ENCODE measurements at regions not wholly inside any gene's neighbourhood (a gene's known extent, or its start where the extent isn't known, plus 50 kb on each side); places are given as distances from the start of the nearest gene placed in this dataset.

GRCh38 chr15:69546182-69546581, 93.6 kb downstream of the RPLP1 start:
- H3K4me2 ChIP-seq (ENCODE audit: low read depth, low read length, poor library complexity, severe bottlenecking), result no peak overlapping the region
- no peak overlapping the region for H3K9ac ChIP-seq (ENCODE audit: low read depth, low read length, poor library complexity, severe bottlenecking)
- no peak overlapping the region for H2AFZ ChIP-seq (ENCODE audit: low read length)
- TF ChIP-seq, protein P1, sequence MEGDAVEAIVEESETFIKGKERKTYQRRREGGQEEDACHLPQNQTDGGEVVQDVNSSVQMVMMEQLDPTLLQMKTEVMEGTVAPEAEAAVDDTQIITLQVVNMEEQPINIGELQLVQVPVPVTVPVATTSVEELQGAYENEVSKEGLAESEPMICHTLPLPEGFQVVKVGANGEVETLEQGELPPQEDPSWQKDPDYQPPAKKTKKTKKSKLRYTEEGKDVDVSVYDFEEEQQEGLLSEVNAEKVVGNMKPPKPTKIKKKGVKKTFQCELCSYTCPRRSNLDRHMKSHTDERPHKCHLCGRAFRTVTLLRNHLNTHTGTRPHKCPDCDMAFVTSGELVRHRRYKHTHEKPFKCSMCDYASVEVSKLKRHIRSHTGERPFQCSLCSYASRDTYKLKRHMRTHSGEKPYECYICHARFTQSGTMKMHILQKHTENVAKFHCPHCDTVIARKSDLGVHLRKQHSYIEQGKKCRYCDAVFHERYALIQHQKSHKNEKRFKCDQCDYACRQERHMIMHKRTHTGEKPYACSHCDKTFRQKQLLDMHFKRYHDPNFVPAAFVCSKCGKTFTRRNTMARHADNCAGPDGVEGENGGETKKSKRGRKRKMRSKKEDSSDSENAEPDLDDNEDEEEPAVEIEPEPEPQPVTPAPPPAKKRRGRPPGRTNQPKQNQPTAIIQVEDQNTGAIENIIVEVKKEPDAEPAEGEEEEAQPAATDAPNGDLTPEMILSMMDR (conservative IDR thresholded peaks at IDR 0.05; ENCODE audit: low read length), result no peak
- TF ChIP-seq EZH2phosphoT487 (IDR thresholded peaks at IDR 0.05; ENCODE audit: borderline replicate concordance), result no peak
- no peaks in the 10 kb centered on the region for H3K4me1 ChIP-seq (ENCODE audit: insufficient read depth, low read length, poor library complexity, severe bottlenecking)
- H3K79me2 ChIP-seq (ENCODE audit: insufficient read depth, low read length), result no peaks in the 10 kb centered on the region
- no peak overlapping the region for H3K4me3 ChIP-seq (ENCODE audit: low read length, poor library complexity, severe bottlenecking)
- H3K9me3 ChIP-seq (ENCODE audit: insufficient read depth, low read depth, low read length), result no peaks in the 10 kb centered on the region
- H3K27me3 ChIP-seq (ENCODE audit: insufficient read depth, low read length, poor library complexity, severe bottlenecking), result no peaks in the 10 kb centered on the region
- no peaks in the 10 kb centered on the region for H3F3A ChIP-seq (ENCODE audit: low read depth)
- H3K9me2 ChIP-seq (replicated peaks; ENCODE audit: low read depth, low read length), result no peaks in the 10 kb centered on the region
- H4K20me1 ChIP-seq (ENCODE audit: insufficient read depth, low read length, poor library complexity, severe bottlenecking), result no peaks in the 10 kb centered on the region
- no peaks in the 10 kb centered on the region for H3K36me3 ChIP-seq (ENCODE audit: insufficient read depth, low read length)

DNA sequence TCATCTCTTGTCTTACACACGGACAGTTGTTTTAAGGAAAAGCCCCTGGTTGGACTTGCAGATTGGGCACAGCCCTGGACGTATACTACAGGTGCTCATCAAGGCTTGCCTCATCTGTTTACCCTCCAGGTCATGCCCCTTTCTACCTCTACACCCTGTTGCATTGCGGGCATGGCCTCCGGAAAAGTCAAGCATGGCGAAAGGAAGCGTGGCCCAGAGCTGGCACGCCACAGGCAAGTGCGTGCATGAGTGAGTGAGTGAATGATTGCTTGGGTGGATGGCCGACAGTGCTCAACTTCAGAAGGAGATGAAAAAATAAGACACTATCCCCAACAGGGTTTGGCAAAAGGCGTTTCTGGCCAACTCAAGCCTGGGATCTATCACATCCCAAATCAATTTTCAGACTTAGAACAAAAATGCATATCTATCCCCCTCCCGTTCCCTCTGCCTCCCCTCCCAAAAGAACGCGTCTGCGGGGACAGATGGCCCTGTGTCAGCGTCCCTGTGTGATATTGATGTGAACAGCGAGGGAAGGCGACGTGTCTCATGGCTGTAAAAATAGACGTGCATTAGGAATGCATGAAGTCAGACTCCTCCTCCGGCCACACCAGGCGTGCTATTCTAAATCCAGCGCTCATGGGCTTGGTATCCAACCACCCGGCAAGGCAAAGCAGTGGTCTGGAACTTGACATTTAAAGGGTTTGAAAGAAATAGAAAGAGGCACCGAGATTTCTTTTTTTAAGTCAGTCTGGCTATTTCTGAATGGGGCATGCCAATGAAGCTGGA, 96.0 kb downstream of the RPLP1 start:
- Histone ChIP-seq H2AFZ (ENCODE audit: low read length) (no peak overlapping the region), H3K4me2 (ENCODE audit: low read depth, low read length, poor library complexity, severe bottlenecking) (no peak overlapping the region), H3F3A (ENCODE audit: low read depth) (no peaks in the 10 kb centered on the region), H3K27me3 (ENCODE audit: insufficient read depth, low read length, poor library complexity, severe bottlenecking) (no peaks in the 10 kb centered on the region), H3K79me2 (ENCODE audit: insufficient read depth, low read length) (no peaks in the 10 kb centered on the region), H3K9me3 (ENCODE audit: insufficient read depth, low read depth, low read length) (no peaks in the 10 kb centered on the region; the same call in 1 of the 2 replicates), H3K9ac (ENCODE audit: low read depth, low read length, poor library complexity, severe bottlenecking) (no peak overlapping the region), H4K20me1 (ENCODE audit: insufficient read depth, low read length, poor library complexity, severe bottlenecking) (no peaks in the 10 kb centered on the region), H3K9me2 (replicated peaks; ENCODE audit: low read depth, low read length) (no peaks in the 10 kb centered on the region), H3K4me1 (ENCODE audit: insufficient read depth, low read length, poor library complexity, severe bottlenecking) (no peaks in the 10 kb centered on the region), H3K4me3 (ENCODE audit: low read length, poor library complexity, severe bottlenecking) (no peak overlapping the region), H3K36me3 (ENCODE audit: insufficient read depth, low read length) (no peaks in the 10 kb centered on the region)
- no peak for TF ChIP-seq EZH2phosphoT487 (IDR thresholded peaks at IDR 0.05; ENCODE audit: borderline replicate concordance)
- TF ChIP-seq, protein P1 (conservative IDR thresholded peaks at IDR 0.05; ENCODE audit: low read length), result no peak

GRCh38 chr15:69551391-69552056, 98.9 kb downstream of the RPLP1 start:
- H3K4me2 ChIP-seq (ENCODE audit: low read depth, low read length, poor library complexity, severe bottlenecking), result no peak overlapping the region
- no peak overlapping the region for H2AFZ ChIP-seq (ENCODE audit: low read length)
- no peaks in the 10 kb centered on the region; the same call in 1 of the 2 replicates for H3K9me3 ChIP-seq (ENCODE audit: insufficient read depth, low read depth, low read length)
- no peak overlapping the region for H3K4me3 ChIP-seq (ENCODE audit: low read length, poor library complexity, severe bottlenecking)
- H3K27me3 ChIP-seq (ENCODE audit: insufficient read depth, low read length, poor library complexity, severe bottlenecking), result no peaks in the 10 kb centered on the region
- H3K79me2 ChIP-seq (ENCODE audit: insufficient read depth, low read length), result no peaks in the 10 kb centered on the region
- no peak for TF ChIP-seq EZH2phosphoT487 (IDR thresholded peaks at IDR 0.05; ENCODE audit: borderline replicate concordance)
- TF ChIP-seq, protein P1 (conservative IDR thresholded peaks at IDR 0.05; ENCODE audit: low read length), result no peak
- no peaks in the 10 kb centered on the region for H3K36me3 ChIP-seq (ENCODE audit: insufficient read depth, low read length)
- no peak overlapping the region for H3K9ac ChIP-seq (ENCODE audit: low read depth, low read length, poor library complexity, severe bottlenecking)
- H3K9me2 ChIP-seq (replicated peaks; ENCODE audit: low read depth, low read length), result no peaks in the 10 kb centered on the region
- H3F3A ChIP-seq (ENCODE audit: low read depth), result no peaks in the 10 kb centered on the region
- no peaks in the 10 kb centered on the region for H4K20me1 ChIP-seq (ENCODE audit: insufficient read depth, low read length, poor library complexity, severe bottlenecking)
- no peaks in the 10 kb centered on the region for H3K4me1 ChIP-seq (ENCODE audit: insufficient read depth, low read length, poor library complexity, severe bottlenecking)

Data from Loucy (cell line).